Upper lobe of left lung (tissue), 4 donors: ENCODE measurements at regions not wholly inside any gene's neighbourhood (a gene's known extent, or its start where the extent isn't known, plus 50 kb on each side); places are given as distances from the start of the nearest gene placed in this dataset.

Experiments
- EP300 ChIP-seq, 4 donors: sonication (generic); formaldehyde crosslinking; IDR thresholded peaks; one replicate each; pipeline ENCODE4 v1.5.1; 2017; ENCODE audit warnings: antibody characterized with exemption in 4 of 4, control low read depth in 2 of 4
- POLR2A ChIP-seq, 4 donors: fragments of 450-650 bp; IDR thresholded peaks; one replicate each; pipeline ENCODE4 v1.5.1; 2016 to 2017; ENCODE audit warnings: antibody characterized with exemption in 4 of 4, mild to moderate bottlenecking in 2 of 4
- POLR2AphosphoS5 ChIP-seq, 2 donors: sonication (generic); formaldehyde crosslinking; IDR thresholded peaks; one replicate each; pipeline ENCODE4 v1.5.1; 2017; ENCODE audit warnings: antibody characterized with exemption in 2 of 2
- TF ChIP-seq, protein P1 (sequence below), 6 experiments: fragments of 450-650 bp in 4 of 6; fragments of 200-600 bp in 2 of 6; sonication (generic) in 2 of 6; IDR thresholded peaks; one replicate each; pipeline ENCODE4 v1.5.1; 2016 to 2019; ENCODE audit warnings: antibody characterized with exemption in 6 of 6

DNA sequence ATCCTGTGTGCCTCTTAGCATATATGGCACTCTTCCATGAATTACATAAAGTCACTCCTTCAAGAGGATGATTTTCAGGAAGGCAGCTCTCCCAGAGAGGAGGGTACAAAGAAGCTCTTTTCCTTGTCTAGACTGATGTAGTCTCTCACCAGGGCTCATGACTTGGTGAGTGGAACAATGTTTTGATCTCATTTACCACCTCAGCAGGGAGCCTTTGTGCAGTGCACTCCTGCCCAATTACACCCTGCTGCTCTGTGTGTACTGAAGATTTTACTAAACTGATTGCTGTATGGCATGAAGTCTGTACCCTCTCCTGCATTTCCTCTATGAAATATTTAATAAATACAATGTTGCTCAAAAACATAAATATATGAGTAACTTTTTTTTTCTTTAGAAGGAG lies 598.3 kb upstream of the HS3ST5 start:
- TF ChIP-seq, protein P1, sequence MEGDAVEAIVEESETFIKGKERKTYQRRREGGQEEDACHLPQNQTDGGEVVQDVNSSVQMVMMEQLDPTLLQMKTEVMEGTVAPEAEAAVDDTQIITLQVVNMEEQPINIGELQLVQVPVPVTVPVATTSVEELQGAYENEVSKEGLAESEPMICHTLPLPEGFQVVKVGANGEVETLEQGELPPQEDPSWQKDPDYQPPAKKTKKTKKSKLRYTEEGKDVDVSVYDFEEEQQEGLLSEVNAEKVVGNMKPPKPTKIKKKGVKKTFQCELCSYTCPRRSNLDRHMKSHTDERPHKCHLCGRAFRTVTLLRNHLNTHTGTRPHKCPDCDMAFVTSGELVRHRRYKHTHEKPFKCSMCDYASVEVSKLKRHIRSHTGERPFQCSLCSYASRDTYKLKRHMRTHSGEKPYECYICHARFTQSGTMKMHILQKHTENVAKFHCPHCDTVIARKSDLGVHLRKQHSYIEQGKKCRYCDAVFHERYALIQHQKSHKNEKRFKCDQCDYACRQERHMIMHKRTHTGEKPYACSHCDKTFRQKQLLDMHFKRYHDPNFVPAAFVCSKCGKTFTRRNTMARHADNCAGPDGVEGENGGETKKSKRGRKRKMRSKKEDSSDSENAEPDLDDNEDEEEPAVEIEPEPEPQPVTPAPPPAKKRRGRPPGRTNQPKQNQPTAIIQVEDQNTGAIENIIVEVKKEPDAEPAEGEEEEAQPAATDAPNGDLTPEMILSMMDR (IDR thresholded peaks at IDR 0.05) = no peak
- no peak for TF ChIP-seq POLR2A (IDR thresholded peaks at IDR 0.05)
- no peak for TF ChIP-seq EP300 (IDR thresholded peaks at IDR 0.05)
- TF ChIP-seq POLR2AphosphoS5 (IDR thresholded peaks at IDR 0.05) = no peak
